Endodermal cell (in vitro differentiated cells): ENCODE measurements at regions not wholly inside any gene's neighbourhood (a gene's known extent, or its start where the extent isn't known, plus 50 kb on each side); places are given as distances from the start of the nearest gene placed in this dataset.

ENCODE experiments used
- DNase-seq: peaks from one replicate; pipeline ENCODE4 v3.0.0-alpha.2; 2017
- H3K27ac ChIP-seq: 2 replicates; pipeline ENCODE4 v1.5.1; 2013; ENCODE audit warnings: mild to moderate bottlenecking, low read depth, low read length, moderate library complexity
- H3K27me3 ChIP-seq: 2 replicates; pipeline ENCODE4 v1.6.1; 2013; ENCODE audit warnings: mild to moderate bottlenecking, low read length, moderate library complexity; ENCODE audit not compliant: insufficient read depth, control insufficient read depth, poor library complexity, severe bottlenecking
- H3K36me3 ChIP-seq: 2 replicates; pipeline ENCODE4 v1.7.0; 2013; ENCODE audit warnings: mild to moderate bottlenecking, low read length, moderate library complexity; ENCODE audit not compliant: control insufficient read depth, insufficient read depth
- H3K4me1 ChIP-seq: one replicate; pipeline ENCODE4 v1.7.0; 2013; ENCODE audit warnings: low read length; ENCODE audit not compliant: control insufficient read depth, insufficient read depth
- H3K4me3 ChIP-seq: 2 replicates; pipeline ENCODE4 v1.5.1; 2013; ENCODE audit warnings: mild to moderate bottlenecking, low read length, moderate library complexity
- H3K9ac ChIP-seq: 2 replicates; pipeline ENCODE4 v1.6.1; 2013; ENCODE audit warnings: mild to moderate bottlenecking, low read length, moderate library complexity; ENCODE audit not compliant: poor library complexity, severe bottlenecking; ENCODE audit errors: extremely low read depth
- H3K9me3 ChIP-seq: 2 replicates; pipeline ENCODE4 v1.6.1; 2013; ENCODE audit warnings: mild to moderate bottlenecking, low read length, moderate library complexity; ENCODE audit not compliant: control insufficient read depth
- H3K27ac Mint-ChIP-seq: 2 replicates; pipeline ENCODE4 v1.8.0; 2020; ENCODE audit warnings: mixed read lengths
- H3K27me3 Mint-ChIP-seq: 2 replicates; pipeline ENCODE4 v1.8.0; 2021; ENCODE audit warnings: mild to moderate bottlenecking, mixed read lengths; ENCODE audit not compliant: insufficient read depth
- H3K36me3 Mint-ChIP-seq: 2 replicates; pipeline ENCODE4 v1.8.0; 2020; ENCODE audit warnings: low read depth, mixed read lengths
- H3K4me1 Mint-ChIP-seq: 2 replicates; pipeline ENCODE4 v1.8.0; 2020; ENCODE audit warnings: mixed read lengths
- H3K4me3 Mint-ChIP-seq: 2 replicates; pipeline ENCODE4 v1.8.0; 2020; ENCODE audit warnings: mild to moderate bottlenecking, moderate library complexity, mixed read lengths
- H3K9me3 Mint-ChIP-seq: 2 replicates; pipeline ENCODE4 v1.8.0; 2020; ENCODE audit warnings: mild to moderate bottlenecking, mixed read lengths
- CTCF ChIP-seq: fragments of 200-600 bp; sonication (generic); conservative IDR thresholded peaks from 2 replicates; pipeline ENCODE4 v1.5.0; 2021; ENCODE audit warnings: antibody characterized with exemption, mild to moderate bottlenecking
- WGBS, 2 experiments: methylation state at CpG; one replicate each; pipeline versions ENCODE4 v1.1.5 to v1.1.7; 2013; ENCODE audit warnings: missing lambda C conversion rate in 2 of 2, mixed read lengths in 1 of 2; ENCODE audit not compliant: insufficient coverage in 1 of 2, insufficient read length in 1 of 2; 5-methylcytosine and 5-hydroxymethylcytosine counted together

GRCh38 chr2:23294238-23294637 is 90.7 kb upstream of the KLHL29 start:
- H3K27me3 ChIP-seq: no peaks in the 10 kb centered on the region
- Mint-ChIP-seq H3K4me1 (peaks cover 3% of the 10 kb centered on the region), H3K4me3 (no peak overlapping the region), H3K36me3 (no peaks in the 10 kb centered on the region), H3K27ac (no peak overlapping the region), H3K9me3 (no peaks in the 10 kb centered on the region), H3K27me3 (no peaks in the 10 kb centered on the region)
- H3K4me3 ChIP-seq: no peak overlapping the region
- H3K9me3 ChIP-seq: no peaks in the 10 kb centered on the region
- H3K9ac ChIP-seq: no peak overlapping the region
- peak; percentile 61 for TF ChIP-seq CTCF
- H3K27ac ChIP-seq: no peak overlapping the region
- peak; percentile 60 for DNase-seq
- 77 to 79% methylated on average over 1 to 4 of the region's 4 CpGs for WGBS, 2 experiments
- no peaks in the 10 kb centered on the region for H3K4me1 ChIP-seq
- H3K36me3 ChIP-seq: no peaks in the 10 kb centered on the region

DNA sequence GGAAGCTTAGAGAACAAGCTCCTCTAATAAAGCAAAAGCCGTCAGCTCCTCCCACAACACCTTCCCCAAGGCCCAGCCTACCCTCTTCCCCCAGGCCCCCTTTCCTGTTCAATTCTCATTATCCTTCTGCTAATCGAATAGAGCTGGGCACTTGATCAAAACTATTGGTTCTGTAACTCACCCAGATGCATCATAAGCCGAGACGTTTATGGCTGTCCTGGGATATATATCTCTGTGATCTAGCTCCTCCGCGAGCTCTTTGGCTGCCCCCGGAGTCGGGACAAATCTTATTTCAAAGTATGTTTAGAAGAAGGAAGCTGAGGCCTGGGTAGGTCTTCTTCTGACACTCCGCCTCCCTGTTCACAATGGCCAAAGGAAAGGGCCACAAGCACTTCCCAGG is 88.3 kb upstream of the KLHL29 start:
- no peak overlapping the region for H3K4me3 Mint-ChIP-seq
- H3K27ac Mint-ChIP-seq: no peak overlapping the region
- no peaks in the 10 kb centered on the region for H3K36me3 ChIP-seq
- H3K27ac ChIP-seq: no peak overlapping the region
- no peaks in the 10 kb centered on the region for H3K36me3 Mint-ChIP-seq
- H3K27me3 Mint-ChIP-seq: no peaks in the 10 kb centered on the region
- peaks cover 5% of the 10 kb centered on the region for H3K4me1 Mint-ChIP-seq
- H3K9ac ChIP-seq: no peak overlapping the region
- DNase-seq: no peak
- H3K4me1 ChIP-seq: no peaks in the 10 kb centered on the region
- H3K9me3 ChIP-seq: no peaks in the 10 kb centered on the region
- TF ChIP-seq CTCF: no peak
- no peaks in the 10 kb centered on the region for H3K27me3 ChIP-seq
- no peaks in the 10 kb centered on the region for H3K9me3 Mint-ChIP-seq
- WGBS, 2 experiments: 89% methylated on average over 6 to 9 of the region's 9 CpGs
- no peak overlapping the region for H3K4me3 ChIP-seq

DNA sequence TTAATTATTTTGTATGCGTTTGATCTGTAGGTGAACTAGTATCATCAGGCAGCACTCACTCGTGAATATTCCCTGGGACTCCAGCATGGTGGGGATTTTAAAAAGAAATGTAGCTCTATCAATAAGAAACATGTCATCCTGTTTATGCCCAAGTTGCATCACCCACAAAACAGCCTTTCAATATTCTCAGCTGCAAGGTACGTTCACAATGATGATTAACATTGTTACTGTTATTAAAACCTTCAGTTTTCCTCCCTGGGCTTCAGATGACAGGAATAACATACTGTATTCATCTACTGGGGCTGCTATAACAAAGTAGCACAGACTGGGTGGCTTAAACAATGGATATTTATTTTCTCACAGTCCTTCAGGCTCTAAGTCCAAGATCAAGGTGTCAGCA is 87.9 kb upstream of the KLHL29 start:
- Histone ChIP-seq H3K36me3 (no peaks in the 10 kb centered on the region), H3K27ac (no peak overlapping the region), H3K4me1 (no peaks in the 10 kb centered on the region), H3K27me3 (no peaks in the 10 kb centered on the region), H3K9ac (no peak overlapping the region), H3K9me3 (no peaks in the 10 kb centered on the region), H3K4me3 (no peak overlapping the region)
- TF ChIP-seq CTCF: no peak
- WGBS, 2 experiments: 83 to 90% methylated on average over 3 of the region's 3 CpGs
- Mint-ChIP-seq H3K4me1 (peaks cover 5% of the 10 kb centered on the region), H3K36me3 (no peaks in the 10 kb centered on the region), H3K4me3 (no peak overlapping the region), H3K9me3 (no peaks in the 10 kb centered on the region), H3K27me3 (no peaks in the 10 kb centered on the region), H3K27ac (no peak overlapping the region)
- no peak for DNase-seq
